ENCODE measurements at regions not wholly inside any gene's neighbourhood (a gene's known extent, or its start where the extent isn't known, plus 50 kb on each side); places are given as distances from the start of the nearest gene placed in this dataset.

DNA sequence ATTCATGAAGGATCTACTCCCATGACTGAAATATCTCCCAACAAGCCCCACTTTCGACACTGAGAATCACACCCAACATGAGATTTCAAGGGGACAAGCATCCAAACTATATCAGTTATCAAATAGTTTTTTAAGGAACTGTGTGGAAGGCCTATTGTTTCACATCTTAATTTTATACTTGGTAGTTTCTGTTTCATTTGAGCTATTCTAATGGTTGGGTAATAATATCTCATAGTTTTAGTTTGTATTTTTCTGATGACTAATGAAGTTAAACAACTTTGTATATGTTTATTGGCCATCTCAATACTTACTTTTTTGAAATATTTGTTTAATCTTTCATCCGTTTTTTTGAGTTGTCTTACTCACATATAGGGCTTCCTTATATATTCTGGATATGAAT lies 135.0 kb downstream of the SCG2 start:
- no peak overlapping the region for H2AFZ ChIP-seq (ENCODE audit: low read depth, low read length)
- H3K4me3 ChIP-seq (ENCODE audit: low read length), result no peak overlapping the region
- H3K9ac ChIP-seq (ENCODE audit: low read length), result no peak overlapping the region
- no peaks in the 10 kb centered on the region for H3K36me3 ChIP-seq (replicated peaks; ENCODE audit: low read depth, low read length)
- no peaks in the 10 kb centered on the region for H3K9me3 ChIP-seq (ENCODE audit: insufficient read depth, low read length)
- H3K4me1 ChIP-seq (ENCODE audit: low read length), result no peaks in the 10 kb centered on the region
- H4K20me1 ChIP-seq (ENCODE audit: insufficient read depth, low read length), result no peaks in the 10 kb centered on the region
- no peak for TF ChIP-seq EZH2phosphoT487 (IDR thresholded peaks at IDR 0.05; ENCODE audit: low read depth)
- TF ChIP-seq, protein P1, sequence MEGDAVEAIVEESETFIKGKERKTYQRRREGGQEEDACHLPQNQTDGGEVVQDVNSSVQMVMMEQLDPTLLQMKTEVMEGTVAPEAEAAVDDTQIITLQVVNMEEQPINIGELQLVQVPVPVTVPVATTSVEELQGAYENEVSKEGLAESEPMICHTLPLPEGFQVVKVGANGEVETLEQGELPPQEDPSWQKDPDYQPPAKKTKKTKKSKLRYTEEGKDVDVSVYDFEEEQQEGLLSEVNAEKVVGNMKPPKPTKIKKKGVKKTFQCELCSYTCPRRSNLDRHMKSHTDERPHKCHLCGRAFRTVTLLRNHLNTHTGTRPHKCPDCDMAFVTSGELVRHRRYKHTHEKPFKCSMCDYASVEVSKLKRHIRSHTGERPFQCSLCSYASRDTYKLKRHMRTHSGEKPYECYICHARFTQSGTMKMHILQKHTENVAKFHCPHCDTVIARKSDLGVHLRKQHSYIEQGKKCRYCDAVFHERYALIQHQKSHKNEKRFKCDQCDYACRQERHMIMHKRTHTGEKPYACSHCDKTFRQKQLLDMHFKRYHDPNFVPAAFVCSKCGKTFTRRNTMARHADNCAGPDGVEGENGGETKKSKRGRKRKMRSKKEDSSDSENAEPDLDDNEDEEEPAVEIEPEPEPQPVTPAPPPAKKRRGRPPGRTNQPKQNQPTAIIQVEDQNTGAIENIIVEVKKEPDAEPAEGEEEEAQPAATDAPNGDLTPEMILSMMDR (IDR thresholded peaks at IDR 0.05; ENCODE audit: low read depth, low read length), result no peak
- H3K4me2 ChIP-seq (ENCODE audit: low read length), result no peak overlapping the region
- no peaks in the 10 kb centered on the region for H3K79me2 ChIP-seq (ENCODE audit: low read length)
- H3K27me3 ChIP-seq (ENCODE audit: low read depth, low read length), result no peaks in the 10 kb centered on the region
- no peak overlapping the region for H3K27ac ChIP-seq (ENCODE audit: low read length)

DNA sequence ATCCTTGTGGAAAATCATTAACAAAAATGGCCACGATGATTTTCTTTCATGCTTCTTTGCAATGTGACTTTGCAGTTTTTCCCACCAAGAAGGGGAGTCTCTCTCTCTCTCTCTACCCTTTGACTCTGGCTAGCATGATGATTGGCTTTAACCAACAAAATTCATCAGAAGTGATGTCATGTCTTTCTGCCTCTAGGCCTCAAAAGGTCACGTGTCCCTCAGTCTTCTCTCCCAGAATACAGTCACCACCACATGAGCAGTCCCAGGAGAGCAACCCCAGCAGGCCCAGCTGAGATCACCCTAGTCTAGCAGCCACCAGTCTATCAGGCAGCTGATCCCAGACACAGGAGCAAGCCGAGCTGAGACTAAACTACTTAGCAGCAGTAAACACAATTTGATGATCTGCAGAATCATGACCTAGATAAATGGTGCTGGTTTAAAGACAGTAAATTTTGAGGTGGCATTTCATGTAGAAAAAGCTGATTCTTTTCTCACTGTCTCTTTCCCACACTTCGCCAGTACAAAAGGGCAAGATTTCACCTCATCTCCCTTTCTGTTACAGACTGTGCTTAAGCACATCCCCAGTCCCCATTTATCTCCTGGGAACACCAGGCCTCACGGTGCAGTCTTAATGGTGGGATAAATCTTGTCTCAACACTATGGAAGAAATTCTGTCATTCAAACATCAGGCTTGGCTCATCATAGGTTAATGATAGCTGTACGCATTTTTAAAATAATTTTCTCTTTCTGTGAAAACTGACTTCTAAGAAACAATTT lies 132.7 kb downstream of the SCG2 start:
- Histone ChIP-seq H2AFZ (ENCODE audit: low read depth, low read length) (no peak overlapping the region), H3K4me1 (ENCODE audit: low read length) (no peaks in the 10 kb centered on the region), H3K9ac (ENCODE audit: low read length) (no peak overlapping the region), H3K4me2 (ENCODE audit: low read length) (no peak overlapping the region), H3K9me3 (ENCODE audit: insufficient read depth, low read length) (no peaks in the 10 kb centered on the region), H4K20me1 (ENCODE audit: insufficient read depth, low read length) (no peaks in the 10 kb centered on the region), H3K27me3 (ENCODE audit: low read depth, low read length) (no peaks in the 10 kb centered on the region), H3K36me3 (replicated peaks; ENCODE audit: low read depth, low read length) (no peaks in the 10 kb centered on the region), H3K4me3 (ENCODE audit: low read length) (no peak overlapping the region), H3K27ac (ENCODE audit: low read length) (no peak overlapping the region), H3K79me2 (ENCODE audit: low read length) (no peaks in the 10 kb centered on the region)
- TF ChIP-seq EZH2phosphoT487 (IDR thresholded peaks at IDR 0.05; ENCODE audit: low read depth), result no peak

DNA sequence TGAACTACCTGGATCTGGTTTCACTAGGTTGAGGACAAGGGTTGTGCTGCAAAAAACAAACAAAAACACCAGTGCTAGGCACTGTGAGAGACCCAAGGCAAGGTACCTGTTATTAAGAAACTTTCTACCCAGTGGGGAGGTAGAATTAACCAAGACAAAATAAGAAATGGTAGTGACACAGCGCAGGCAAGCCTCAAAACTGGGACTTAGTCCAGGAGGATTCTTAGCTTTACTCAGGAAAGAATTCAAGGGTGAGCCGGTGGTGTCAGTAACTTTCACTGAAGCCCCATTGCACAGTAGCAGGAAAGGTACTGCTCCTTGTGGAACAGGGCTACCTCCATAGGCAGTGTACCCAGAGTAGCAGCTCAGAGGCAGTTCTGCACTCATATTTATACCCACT lies 131.6 kb downstream of the SCG2 start:
- Histone ChIP-seq H3K9ac (ENCODE audit: low read length) (no peak overlapping the region), H3K27ac (ENCODE audit: low read length) (no peak overlapping the region), H4K20me1 (ENCODE audit: insufficient read depth, low read length) (no peaks in the 10 kb centered on the region), H3K9me3 (ENCODE audit: insufficient read depth, low read length) (no peaks in the 10 kb centered on the region), H3K4me2 (ENCODE audit: low read length) (no peak overlapping the region), H2AFZ (ENCODE audit: low read depth, low read length) (no peak overlapping the region), H3K4me3 (ENCODE audit: low read length) (no peak overlapping the region), H3K79me2 (ENCODE audit: low read length) (no peaks in the 10 kb centered on the region), H3K36me3 (replicated peaks; ENCODE audit: low read depth, low read length) (no peaks in the 10 kb centered on the region), H3K4me1 (ENCODE audit: low read length) (no peaks in the 10 kb centered on the region), H3K27me3 (ENCODE audit: low read depth, low read length) (no peaks in the 10 kb centered on the region)
- TF ChIP-seq, protein P1 (IDR thresholded peaks at IDR 0.05; ENCODE audit: low read depth, low read length), result no peak
- no peak for TF ChIP-seq EZH2phosphoT487 (IDR thresholded peaks at IDR 0.05; ENCODE audit: low read depth)

DNA sequence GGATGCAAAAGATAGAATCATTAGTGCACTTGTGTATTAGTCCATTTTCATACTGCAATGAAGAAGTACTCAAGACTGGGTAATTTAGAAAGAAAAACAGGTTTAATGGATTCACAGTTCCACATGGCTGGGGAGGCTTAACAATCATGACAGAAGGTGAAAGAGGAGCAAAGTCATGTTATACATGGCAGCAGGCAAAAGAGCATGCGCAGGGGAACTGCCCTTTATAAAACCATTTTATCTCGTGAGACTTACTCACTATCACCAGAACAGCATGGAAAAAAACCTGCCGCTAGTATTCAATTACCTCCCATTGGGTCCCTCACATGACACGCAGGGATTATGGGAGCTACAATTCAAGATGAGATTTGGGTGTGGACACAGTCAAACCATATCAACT lies 129.4 kb downstream of the SCG2 start:
- H3K79me2 ChIP-seq (ENCODE audit: low read length), result no peaks in the 10 kb centered on the region
- no peak overlapping the region for H3K4me2 ChIP-seq (ENCODE audit: low read length)
- no peaks in the 10 kb centered on the region for H3K4me1 ChIP-seq (ENCODE audit: low read length)
- H3K4me3 ChIP-seq (ENCODE audit: low read length), result no peak overlapping the region
- no peaks in the 10 kb centered on the region for H3K36me3 ChIP-seq (replicated peaks; ENCODE audit: low read depth, low read length)
- H3K9me3 ChIP-seq (ENCODE audit: insufficient read depth, low read length), result no peaks in the 10 kb centered on the region
- H3K27ac ChIP-seq (ENCODE audit: low read length), result no peak overlapping the region
- no peak overlapping the region for H3K9ac ChIP-seq (ENCODE audit: low read length)
- TF ChIP-seq, protein P1 (IDR thresholded peaks at IDR 0.05; ENCODE audit: low read depth, low read length), result no peak
- no peak for TF ChIP-seq EZH2phosphoT487 (IDR thresholded peaks at IDR 0.05; ENCODE audit: low read depth)
- no peaks in the 10 kb centered on the region for H3K27me3 ChIP-seq (ENCODE audit: low read depth, low read length)
- no peaks in the 10 kb centered on the region for H4K20me1 ChIP-seq (ENCODE audit: insufficient read depth, low read length)
- H2AFZ ChIP-seq (ENCODE audit: low read depth, low read length), result no peak overlapping the region

Data from OCI-LY3 (cell line).